SK-N-DZ (cell line): ENCODE measurements at regions not wholly inside any gene's neighbourhood (a gene's known extent, or its start where the extent isn't known, plus 50 kb on each side); places are given as distances from the start of the nearest gene placed in this dataset.
"Not testable (repeated sequence)": the region's sequence is repeated elsewhere in the genome, so short reads cannot be mapped to it uniquely, and the experiment has no call there.

Experiments used
- DNase-seq: peaks from one replicate; pipeline ENCODE4 v3.0.0-alpha.2; 2015; ENCODE audit warnings: low spot score

DNA sequence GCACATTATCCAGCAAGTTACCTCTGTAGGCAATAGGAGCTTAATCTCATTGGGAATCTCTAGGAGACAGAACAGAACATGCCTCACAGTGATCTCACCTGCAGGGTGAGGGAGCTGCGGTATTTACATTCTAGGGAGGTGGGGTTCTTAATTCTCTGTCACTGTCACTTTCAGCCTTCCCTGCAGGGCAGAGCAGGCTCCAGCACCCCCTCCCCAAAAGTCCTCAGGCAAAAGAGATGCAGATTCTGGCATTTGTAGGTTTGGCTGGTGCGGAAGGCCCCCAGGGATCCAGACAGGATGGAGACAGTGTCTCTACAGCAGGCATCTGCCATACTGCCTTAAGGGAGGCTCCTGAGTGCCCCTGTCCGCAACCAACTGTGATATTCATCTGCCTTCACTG lies 166.4 kb upstream of the ATP6AP2 start:
- DNase-seq, result no peak

DNA sequence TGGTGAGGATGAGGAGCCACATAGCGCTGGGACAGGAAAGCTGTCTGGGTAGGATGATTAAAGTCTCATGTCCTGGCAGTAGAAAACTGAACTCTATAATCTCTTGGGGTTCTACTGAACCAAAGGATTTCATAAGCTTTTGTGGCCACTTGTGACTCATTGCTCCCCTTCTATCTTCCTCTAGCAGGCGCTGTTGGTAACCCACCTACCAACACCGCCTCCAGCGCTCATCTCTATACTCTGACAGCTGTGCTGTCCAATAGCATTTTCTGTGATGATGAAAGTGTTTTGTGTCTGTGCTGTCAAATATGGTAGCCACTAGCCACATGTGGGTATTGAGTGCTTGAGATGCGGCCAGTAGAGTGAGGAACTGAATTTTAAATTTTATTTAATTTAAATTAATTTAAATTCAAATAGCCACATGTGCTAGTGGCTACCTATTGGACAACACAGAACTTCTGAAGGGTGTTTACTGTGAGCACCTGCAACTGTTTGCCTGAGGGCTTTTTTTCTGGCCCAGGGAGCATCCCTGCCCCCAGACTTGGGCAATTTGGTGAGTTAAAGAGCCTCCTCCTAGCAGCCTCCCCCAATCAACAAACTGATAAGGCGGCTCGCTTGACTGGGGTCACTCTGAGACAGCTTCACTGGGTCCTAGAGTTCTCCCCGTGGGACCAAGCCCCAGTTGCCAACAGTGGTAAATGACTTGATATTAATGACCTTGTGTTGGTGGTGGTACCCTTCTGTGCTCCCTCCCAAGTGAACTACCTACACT lies 169.2 kb upstream of the ATP6AP2 start:
- DNase-seq, result no peak

DNA sequence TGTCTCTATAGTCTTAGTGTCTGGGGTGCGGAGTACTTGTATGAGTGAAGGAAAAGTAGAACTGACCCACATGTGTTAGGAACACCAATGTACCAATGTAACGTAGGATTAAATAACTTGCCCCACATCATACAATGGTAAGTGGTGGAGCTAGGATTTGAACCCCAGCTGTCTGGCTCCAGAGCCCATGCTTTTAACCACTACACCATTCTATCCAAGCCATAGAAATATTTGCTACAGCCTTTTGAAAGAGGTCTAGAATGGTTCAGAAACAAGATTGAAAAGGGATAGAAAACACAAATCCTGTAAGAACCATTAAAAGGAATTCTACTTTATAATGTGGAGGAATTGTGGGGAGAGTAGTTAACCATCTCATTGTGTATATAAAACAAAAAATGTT lies 169.9 kb upstream of the ATP6AP2 start:
- DNase-seq, result no peak

DNA sequence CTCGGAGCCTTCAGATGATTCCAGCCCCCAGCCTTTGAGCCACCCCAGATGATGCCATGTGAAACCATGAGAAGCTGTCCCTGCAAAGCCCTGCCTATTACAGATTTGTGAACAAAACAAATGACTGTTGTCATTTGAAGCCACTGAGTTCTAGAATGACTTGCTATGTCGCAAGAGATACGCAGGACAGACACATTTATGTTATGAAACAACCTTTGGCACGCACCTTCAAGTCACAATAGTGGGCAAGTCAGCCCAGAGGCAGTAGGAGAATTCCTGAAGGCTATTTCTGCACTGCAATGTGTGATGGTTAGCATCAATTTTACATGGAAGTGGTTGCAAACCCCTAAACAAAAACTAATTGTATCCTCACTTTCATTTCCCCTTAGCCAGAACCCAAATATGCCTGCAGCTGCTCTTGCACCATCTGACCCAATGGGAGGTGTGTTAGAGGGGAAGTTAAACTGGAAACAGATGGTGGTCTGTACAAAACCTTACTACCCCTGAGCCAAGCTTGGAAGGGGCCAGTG lies 174.4 kb upstream of the ATP6AP2 start:
- no peak for DNase-seq

DNA sequence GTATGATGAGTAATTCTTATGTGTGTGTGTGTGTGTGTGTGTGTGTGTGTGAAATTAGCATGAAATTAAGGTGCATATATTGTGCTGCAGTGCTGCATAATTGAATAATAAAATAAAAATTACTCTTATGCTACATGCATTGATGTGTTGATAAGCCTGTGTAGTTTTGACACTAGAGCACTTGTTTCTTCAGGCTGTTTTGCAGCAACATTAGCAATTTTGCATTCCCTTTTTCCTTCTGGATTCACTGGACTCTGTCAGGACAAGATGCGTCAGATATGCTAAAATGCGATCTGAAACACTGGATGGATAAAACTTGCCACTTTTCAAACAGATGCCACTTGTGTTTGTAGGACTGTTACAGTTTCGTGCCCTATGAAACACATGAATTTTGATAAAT lies 175.4 kb upstream of the ATP6AP2 start:
- no peak for DNase-seq

DNA sequence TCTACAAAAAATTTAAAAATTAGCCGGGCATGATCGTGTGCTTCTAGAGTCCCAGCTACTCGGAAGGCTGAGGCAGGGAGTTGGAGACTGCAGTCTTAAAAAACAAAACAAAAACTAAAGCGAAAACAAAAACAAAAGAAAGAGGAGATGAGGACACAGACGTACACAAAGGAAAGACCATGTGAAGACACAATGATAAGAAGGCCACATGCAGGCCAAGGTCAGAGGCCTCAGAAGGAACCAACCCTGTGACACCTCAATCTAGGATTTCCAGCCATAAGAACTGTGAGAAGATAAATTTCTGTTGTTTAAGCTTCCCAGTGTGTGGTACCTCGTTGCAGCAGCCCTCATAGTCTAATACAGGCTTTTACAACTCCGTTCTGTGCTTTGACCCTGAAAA lies 177.0 kb upstream of the ATP6AP2 start:
- DNase-seq, result no peak

DNA sequence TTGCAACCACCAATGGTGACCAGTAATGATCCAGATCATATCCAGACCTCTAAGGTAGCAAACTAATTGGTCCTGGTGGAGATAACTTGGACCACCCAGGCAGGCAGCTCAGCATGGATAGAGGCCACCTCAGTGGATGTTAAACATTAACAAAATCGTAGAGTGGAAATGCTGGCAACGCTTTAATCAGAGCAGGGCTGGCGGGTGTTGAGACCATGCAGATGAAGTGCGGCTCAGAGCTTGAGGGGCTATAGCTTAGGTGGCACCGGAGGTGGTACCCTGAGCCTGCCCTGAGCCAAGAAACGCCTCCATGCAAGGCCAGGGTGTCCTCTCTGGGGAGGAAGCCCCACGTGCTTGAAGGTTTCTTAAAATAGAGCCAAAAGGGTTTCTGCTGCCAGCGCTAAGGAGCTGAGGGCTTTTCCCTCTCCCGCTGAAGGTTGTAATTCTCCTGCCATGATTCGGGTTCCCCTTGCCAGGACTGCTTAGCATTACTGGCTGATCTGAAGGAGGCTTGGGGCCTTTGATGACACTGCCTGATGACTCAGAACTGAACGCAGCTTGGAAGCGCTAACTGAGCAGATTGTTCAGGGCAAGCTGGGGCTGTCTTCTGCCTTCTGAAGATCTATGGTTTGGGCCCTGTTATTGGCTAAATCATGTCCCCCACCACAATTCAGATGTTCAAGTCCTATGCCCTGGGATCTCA lies 177.8 kb upstream of the ATP6AP2 start:
- no peak for DNase-seq

DNA sequence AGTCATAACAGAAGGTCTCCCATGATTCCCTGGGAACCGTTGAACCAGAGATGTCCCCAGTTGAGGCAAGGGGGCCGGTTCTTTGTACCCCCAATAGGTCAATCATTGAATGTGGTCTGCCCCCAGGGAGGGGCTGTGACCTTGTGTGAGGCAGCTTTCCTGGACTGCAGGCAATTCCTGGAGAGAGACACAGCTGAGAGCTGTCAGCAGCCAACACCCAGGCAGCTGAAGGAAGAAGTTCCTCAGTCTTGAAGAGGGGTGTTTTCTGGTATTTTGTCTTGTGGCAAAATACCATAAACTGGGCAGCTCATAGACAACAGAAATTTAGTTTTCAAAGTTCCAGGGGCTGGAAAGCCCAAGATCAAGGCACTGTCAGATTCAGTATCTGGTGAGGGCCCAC lies 185.7 kb upstream of the ATP6AP2 start:
- no peak for DNase-seq

DNA sequence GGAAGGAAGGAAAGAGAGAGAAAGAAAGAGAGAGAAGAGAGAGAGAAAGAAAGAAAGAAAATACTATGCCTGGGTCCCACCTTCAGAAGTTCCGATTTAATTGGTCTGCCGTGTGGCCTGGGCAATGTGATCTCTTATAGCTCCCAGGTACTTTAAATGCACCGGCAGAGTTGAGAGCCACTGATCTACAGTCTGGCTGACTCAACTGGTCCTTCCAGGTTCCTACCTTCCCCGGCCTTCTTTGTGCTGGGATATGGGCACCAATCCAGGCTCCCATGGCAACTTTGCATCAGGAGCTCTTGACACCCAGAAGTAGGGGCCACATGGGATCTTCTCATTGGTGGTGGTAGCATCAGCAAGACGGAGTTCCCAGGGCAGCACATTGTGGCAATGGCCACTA lies 186.5 kb upstream of the ATP6AP2 start:
- no peak for DNase-seq

DNA sequence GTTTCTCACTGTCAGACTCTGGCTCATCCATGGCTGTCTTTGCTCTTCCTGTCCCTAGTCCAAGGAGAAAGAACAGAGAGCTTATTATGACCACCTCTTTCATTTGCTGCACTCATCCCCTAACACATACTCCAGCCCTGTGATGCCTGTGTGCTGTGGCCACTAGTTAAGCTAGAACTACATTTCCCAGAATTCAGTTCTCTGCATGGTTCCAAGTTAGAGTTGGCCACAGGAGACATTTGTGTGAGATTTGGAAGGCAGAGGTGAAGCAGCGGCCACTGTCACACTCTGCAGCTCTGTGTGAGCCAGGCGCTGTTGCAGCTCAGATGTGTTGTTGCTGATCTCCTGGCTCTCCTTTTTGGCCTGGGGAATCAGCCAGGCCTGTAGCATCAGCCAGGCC lies 188.2 kb upstream of the ATP6AP2 start:
- peak; percentile 49 for DNase-seq

DNA sequence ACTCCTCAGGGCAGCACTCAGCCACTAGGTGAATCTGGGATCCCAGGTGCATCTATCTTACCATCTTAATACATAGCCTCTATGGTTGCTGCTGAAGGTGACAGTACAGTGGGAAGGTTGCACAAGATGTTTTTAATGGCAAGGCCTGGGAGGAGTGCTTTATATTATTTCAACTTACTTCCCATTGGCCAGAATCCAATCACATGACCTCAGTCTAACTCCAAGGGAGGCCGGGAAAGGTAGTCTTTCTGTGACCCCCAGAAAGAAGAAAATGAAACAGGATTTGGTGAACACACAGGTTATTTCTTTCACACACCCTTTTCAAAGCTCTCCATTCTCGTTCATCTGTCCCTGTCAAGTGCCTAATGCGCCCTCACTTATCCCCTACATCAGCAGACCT lies 189.1 kb upstream of the ATP6AP2 start:
- DNase-seq, result peak; percentile 65

DNA sequence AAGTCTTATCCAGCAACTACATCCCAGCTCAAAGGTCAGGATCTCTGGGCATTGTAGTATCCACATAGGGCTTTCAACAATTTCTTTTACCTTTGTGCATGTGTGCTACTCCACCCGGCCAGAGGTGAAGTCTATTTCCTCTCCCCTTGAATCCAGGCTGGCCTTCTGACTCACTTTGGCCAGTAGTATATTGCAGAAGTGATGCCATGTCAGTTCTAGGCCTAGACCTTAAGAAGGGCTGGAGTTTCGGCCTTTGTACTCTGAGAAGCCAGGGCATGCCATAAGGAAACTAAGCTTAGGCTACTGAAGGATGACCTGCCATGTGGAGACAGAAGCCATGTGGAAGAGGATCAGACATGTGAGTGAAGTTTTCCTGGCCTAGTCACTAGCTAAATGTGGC lies 191.2 kb upstream of the ATP6AP2 start:
- DNase-seq, result no peak

DNA sequence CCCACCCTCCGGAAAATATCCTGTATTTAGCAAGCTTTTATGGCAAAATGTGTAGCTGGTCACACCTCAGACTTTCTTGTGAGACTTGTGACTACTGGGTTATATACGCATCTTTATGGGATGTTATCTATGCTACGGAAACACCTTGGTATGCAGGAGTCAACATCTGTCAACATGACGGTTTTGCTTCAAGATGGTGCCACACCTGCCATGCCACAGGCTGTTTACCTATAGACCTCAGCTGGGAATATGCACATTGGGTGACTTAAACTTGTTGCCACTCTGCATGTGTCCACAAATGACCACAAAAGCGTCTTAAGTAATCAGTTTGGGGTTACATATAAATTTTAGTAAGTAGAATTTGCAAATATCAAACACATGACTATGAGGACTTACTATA lies 192.3 kb upstream of the ATP6AP2 start:
- no peak for DNase-seq

DNA sequence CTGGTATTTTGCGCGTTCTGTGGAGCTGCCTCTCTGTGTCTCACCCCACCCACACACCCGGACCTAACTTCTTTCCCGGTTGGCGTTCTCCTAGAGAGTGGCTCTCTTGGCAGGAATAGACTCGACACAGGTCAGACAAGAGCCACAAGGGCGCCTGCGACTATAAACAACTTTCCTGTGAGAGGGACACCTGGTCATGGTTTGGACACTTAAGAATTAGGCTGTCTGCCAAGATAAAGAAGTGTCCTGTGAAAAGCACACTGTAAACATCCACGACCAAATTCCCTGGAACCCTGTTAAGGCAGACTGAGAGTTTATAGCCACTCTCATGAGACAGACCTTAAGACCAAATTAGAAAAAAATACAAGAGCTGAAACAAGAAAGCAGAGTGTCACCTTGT lies 192.9 kb upstream of the ATP6AP2 start:
- not testable (repeated sequence) for DNase-seq

DNA sequence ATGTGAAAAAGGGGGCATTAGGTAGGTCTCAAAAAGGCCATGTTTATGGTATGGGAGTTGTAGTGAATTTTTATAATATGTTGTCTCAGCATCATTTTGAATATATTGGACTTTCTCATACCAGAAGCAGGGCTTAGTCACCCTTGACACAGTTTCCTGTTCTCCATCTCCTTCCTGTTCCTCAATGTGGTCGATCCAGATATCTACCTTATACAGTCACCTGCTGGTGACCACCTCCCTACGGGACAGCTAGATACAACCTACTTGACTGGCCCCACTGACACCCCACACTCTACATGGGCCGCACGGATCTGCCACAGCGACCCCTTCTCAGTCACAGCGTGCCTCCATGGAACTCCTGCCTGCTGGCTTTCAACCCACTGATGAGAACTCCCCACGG lies 193.5 kb upstream of the ATP6AP2 start:
- not testable (repeated sequence) for DNase-seq

DNA sequence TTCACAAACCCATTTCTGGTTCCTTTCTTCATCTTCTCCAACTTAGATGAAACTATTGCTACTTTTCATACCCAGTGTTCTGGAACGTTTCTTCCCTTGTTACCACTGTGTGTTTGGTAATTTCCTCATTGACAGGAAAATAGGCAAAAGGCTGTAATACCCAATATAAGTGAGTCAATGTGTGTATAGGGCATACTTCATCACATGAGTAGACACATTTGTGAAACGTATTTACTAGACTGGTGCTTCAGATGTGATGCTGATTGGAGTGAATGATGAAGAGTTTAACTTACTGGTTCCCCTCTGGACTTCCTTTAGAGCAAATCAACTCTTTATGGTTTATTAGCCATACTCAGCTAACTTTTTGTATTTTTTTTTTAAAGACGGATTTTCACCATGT lies 195.1 kb upstream of the ATP6AP2 start:
- no peak for DNase-seq

DNA sequence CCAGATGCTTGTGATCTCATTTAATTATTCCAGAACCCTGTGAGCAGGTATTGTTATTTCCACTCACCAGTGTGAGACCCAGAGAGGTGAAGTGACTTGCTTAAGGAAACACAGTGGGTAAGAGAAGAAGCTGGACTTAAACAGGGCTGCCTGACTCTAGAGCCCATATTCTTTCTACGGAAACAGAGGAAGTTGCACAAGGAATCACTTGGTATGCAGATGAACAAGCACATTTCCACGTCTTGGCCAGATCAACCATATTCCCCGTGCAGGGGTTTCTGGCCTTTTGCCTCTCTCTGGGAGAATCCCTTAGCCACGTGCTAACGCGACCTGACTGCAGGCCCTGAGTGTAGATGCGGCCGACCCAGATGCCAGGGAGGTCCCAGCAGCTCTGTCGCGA lies 195.5 kb upstream of the ATP6AP2 start:
- DNase-seq, result no peak

DNA sequence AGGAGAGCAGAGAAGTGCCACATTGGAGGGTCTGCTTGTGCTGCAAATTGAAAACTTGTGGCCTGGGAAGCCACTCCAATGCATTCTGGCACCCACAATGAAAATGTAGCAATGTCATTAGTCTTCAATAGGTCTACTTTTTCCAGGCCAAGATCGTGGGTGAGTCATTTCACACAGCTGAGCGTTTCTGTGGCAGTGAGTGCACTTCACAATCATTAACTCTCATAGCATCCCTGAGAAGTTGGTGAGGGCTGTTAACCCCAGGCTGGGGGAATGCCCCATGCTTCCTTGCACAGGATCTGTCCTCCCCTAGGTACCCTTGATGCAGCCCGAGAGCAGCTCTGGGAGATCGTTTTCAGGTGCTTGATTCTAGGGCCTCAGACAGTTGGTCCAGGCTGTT lies 196.8 kb upstream of the ATP6AP2 start:
- DNase-seq, result no peak

DNA sequence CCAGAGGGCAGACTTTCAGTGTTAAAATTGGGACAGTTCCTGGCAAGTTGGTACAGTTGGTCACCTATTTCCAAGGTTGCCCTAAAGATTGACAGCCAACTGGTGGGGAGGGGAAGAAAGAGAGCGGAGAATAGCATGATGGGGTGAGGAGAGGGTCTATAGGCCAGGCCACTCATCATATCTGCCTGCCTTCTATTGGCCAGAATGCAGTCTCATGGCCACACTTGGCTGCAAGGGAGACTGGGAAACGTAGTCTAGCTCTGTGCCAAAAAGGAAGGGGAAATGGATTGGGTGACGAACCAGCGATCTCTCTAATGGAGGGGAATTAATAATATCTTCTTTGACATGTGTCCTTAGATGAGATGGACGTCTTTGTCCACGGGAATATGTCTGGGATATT lies 197.4 kb upstream of the ATP6AP2 start:
- DNase-seq, result no peak

DNA sequence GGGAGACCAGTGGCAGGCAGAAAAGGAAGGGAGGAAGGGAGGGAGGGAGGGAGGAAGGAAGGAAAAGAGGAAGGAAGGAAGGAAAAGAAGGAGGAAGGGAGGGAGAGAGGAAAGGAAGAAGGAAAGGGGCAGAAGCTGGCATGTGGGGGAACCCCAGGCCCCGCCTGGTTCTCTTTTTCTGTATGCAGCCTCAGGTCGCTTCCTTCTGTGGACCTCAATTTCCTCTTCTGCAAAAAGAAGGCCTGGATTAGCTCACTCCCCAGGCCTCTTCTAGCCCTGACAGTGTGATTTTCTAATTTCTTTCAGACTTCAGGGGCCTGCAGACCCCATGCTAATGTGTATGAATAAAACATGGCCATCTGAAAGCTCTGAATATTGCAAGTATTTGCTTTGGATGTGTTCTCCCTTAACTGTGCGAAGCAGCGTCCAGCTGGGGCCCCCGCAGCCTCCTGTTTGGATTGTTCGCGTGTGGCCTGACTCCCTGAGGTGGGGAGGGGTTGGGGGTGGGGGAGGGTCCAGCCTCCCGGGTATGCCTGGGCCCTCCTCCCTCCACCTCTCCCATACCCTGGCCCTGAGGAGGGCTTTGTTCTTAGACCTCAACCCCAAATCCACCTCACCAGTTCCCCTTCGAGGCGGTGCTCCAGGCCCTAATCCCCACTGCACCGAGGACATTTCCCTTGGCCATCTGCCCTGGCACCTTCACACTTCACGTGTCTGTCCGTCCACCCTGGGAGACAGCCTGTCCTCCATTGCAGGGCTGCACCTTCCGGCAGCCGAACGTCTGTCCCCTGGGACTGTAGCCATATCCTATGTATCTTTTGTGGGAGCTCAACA lies 199.9 kb upstream of the ATP6AP2 start:
- peak; percentile 32 for DNase-seq

DNA sequence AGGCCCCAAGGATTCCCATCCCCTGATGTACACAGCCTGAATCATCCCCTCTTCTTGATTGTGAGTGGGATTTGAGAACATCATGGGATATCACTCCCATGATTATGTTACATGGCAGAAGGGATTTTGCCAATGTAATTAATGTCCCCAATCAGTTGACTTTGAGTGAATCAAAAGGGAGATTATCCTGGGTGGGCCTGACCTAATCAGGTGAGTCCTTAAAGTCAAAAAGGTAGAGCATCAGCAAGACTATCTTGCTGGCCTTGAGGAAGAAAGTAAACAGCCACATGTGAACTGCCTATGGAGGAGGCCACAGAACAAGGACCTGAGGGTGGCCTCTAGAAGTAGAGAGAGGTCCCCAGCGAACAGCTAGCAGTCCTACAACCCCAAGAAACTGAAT lies 203.1 kb upstream of the ATP6AP2 start:
- no peak for DNase-seq

DNA sequence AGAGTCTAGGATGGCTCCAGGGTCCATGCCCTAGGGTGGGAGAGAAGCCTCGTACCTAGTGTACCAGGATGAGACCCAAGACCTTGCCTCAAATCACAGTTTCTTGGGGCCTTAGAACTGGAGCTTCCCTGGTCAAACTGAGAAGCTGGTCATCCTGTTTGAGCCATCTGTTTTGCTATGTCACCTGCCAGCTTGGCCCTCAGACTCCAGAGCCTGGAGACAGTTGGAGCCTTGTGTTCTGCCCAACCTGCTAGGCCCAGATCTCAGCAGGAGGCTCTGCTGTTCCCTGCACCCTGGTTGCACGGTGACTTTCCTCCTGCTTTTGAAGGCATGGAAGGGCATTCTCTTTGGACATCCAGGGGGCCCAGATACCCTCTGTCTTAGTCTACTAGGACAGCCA lies 206.3 kb upstream of the ATP6AP2 start:
- no peak for DNase-seq
